Lower leg skin (tissue), 4 donors: ENCODE measurements at regions not wholly inside any gene's neighbourhood (a gene's known extent, or its start where the extent isn't known, plus 50 kb on each side); places are given as distances from the start of the nearest gene placed in this dataset.
"Not testable (repeated sequence)": the region's sequence is repeated elsewhere in the genome, so short reads cannot be mapped to it uniquely, and the experiment has no call there.

Experiments
- DNase-seq, 2 donors: peaks; one replicate each; pipeline ENCODE4 v3.0.0-alpha.2; 2019; ENCODE audit warnings: low spot score in 2 of 2
- H3K4me3 ChIP-seq: fragments of 200-600 bp; sonication (generic); 2 replicates; pipeline ENCODE4 v1.5.1; 2017; ENCODE audit warnings: mild to moderate bottlenecking, low read depth; ENCODE audit not compliant: poor library complexity, severe bottlenecking
- POLR2A ChIP-seq, 2 donors: fragments of 450-650 bp; IDR thresholded peaks; one replicate each; pipeline ENCODE4 v1.6.1; 2016 to 2017; ENCODE audit warnings: antibody characterized with exemption in 2 of 2, mild to moderate bottlenecking in 1 of 2, moderate library complexity in 1 of 2
- WGBS, 2 donors: methylation state at CpG; one replicate each; pipeline ENCODE4 v1.1.5; 2018; 5-methylcytosine and 5-hydroxymethylcytosine counted together
- intact Hi-C: fragments of 100-400 bp; cut with DNase I; formaldehyde crosslinking; loops from one replicate; pipeline ENCODE4 v1.15.0; 2023; ENCODE audit warnings: low total_unique reads
- TF ChIP-seq, protein P1 (sequence below), 3 donors: fragments of 450-650 bp; IDR thresholded peaks; one replicate each; pipeline ENCODE4 v1.5.1; 2016; ENCODE audit warnings: antibody characterized with exemption in 3 of 3, mild to moderate bottlenecking in 3 of 3, moderate library complexity in 2 of 3

DNA sequence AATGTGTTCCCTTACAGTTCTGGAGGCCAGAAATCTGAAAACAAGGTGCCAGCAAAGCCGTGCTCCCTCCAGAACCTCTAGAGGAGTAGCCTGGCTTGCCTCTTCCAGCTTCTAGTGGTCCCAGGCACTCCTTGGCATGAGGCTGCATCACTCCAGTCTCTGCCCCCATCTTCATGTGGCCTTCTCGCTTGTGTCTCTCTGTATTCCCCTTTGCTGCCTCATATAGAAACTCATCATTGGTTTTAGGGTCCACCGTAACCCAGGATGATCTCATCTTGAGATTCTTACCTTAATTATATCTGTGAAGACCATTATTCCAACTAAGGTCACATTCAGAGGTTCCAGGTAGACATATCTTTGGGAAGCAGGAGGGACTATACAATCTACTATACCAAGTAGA lies 182.4 kb downstream of the SKIDA1 start:
- no peak overlapping the region for H3K4me3 ChIP-seq
- 82 to 96% methylated on average over 3 of the region's 3 CpGs for WGBS, 2 donors
- no peak for TF ChIP-seq POLR2A (IDR thresholded peaks at IDR 0.05)
- TF ChIP-seq, protein P1, sequence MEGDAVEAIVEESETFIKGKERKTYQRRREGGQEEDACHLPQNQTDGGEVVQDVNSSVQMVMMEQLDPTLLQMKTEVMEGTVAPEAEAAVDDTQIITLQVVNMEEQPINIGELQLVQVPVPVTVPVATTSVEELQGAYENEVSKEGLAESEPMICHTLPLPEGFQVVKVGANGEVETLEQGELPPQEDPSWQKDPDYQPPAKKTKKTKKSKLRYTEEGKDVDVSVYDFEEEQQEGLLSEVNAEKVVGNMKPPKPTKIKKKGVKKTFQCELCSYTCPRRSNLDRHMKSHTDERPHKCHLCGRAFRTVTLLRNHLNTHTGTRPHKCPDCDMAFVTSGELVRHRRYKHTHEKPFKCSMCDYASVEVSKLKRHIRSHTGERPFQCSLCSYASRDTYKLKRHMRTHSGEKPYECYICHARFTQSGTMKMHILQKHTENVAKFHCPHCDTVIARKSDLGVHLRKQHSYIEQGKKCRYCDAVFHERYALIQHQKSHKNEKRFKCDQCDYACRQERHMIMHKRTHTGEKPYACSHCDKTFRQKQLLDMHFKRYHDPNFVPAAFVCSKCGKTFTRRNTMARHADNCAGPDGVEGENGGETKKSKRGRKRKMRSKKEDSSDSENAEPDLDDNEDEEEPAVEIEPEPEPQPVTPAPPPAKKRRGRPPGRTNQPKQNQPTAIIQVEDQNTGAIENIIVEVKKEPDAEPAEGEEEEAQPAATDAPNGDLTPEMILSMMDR (IDR thresholded peaks at IDR 0.05): no peak
- intact Hi-C loops: no loop called here
- DNase-seq: no peak

DNA sequence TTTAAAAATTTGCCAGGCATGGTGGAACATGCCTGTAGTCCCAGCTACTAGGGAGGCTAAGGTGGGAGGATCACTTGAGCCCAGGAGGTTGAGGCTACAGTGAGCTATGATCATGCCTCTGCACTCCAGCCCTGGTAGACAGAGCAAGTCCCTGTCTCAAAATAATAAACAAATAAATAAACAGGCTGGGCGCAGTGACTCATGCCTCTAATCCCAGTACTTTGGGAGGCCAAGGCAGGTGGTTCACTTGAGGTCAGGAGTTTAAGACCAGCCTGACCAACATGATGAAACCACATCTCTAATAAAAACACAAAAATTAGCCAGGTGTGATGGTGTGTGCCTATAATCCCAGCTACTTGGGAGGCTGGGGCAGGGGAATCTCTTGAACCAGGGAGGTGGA lies 183.0 kb downstream of the SKIDA1 start:
- intact Hi-C loops, H3K4me3 ChIP-seq, DNase-seq: not testable (repeated sequence)
- WGBS, 2 donors: 91 to 94% methylated on average over 1 of the region's 1 CpG

GRCh38 chr10:21340331-21340730 lies 185.2 kb downstream of the SKIDA1 start:
- H3K4me3 ChIP-seq: no peak overlapping the region
- no peak for DNase-seq
- WGBS, 2 donors: 83 to 88% methylated on average over 3 of the region's 3 CpGs
- intact Hi-C loops: no loop called here
- TF ChIP-seq, protein P1 (IDR thresholded peaks at IDR 0.05): no peak
- TF ChIP-seq POLR2A (IDR thresholded peaks at IDR 0.05): no peak

DNA sequence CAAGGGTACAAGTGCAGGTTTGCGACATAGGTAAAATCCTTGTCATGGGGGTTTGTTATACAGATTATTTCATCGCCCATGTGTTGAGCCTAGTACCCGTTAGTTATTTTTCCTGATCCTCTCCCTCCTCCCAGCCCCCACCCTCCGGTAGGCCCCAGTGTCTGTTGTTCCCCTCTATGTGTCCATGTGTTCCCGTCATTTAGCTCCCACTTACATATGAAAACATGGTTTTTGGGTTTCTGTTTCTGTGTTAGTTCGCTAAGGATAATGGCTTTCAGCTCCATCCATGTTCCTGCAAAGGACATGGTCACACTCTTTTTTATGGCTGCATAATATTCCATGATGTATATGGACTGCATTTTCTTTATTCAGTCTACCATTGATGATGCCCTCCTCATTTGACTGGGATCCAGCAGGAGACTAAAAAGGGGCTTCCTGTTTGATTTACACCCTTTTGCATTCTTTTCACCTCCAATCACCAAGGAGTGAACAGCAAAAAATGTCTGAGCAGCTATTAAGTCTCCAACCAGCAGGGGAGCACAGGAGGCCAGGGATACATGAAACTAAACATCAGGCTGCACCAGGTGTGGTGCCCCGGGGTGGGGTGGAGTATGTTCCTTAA lies 188.2 kb downstream of the SKIDA1 start:
- intact Hi-C loops: no loop called here
- TF ChIP-seq POLR2A (IDR thresholded peaks at IDR 0.05): no peak
- TF ChIP-seq, protein P1 (IDR thresholded peaks at IDR 0.05): no peak
- no peak overlapping the region for H3K4me3 ChIP-seq
- DNase-seq: no peak
- 71 to 75% methylated on average over 7 of the region's 7 CpGs for WGBS, 2 donors

DNA sequence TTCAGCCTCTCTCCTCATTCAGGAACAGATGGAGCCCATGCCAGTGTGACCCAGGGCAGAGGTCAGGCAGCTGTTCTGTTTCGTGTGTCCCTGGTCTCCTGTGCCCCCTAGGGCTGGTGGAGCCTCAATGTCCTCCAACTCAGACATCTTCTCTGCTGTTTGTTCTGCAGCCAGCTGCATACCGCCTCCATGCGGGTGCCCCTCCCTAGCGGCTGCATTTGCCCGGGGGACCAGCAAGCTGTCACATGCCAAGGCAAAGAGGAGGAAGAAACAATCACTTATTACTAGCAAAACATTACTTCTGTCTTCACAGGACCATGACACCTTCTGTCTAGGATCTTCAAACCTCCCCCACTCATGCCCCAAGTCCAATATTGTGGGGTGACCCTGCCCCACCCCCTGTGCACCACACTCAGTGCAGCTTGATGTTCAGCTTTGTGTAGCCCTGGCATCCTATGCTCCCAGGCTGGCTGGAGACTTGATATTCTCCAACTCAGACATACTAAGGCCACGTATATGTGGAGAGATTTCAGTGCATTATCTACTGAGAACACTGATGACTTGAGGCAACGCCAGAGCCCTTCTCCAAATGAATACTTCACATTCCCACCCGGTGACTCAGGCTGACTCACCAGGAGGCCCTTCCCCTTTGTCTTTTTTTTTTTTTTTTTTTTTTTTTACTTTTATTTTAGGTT lies 188.9 kb downstream of the SKIDA1 start:
- H3K4me3 ChIP-seq: no peak overlapping the region
- DNase-seq: peak; percentile 81 to 89
- 4 to 11% methylated on average over 8 of the region's 8 CpGs for WGBS, 2 donors
- intact Hi-C loops: no loop called here
- TF ChIP-seq, protein P1 (IDR thresholded peaks at IDR 0.05): no peak
- no peak for TF ChIP-seq POLR2A (IDR thresholded peaks at IDR 0.05)

DNA sequence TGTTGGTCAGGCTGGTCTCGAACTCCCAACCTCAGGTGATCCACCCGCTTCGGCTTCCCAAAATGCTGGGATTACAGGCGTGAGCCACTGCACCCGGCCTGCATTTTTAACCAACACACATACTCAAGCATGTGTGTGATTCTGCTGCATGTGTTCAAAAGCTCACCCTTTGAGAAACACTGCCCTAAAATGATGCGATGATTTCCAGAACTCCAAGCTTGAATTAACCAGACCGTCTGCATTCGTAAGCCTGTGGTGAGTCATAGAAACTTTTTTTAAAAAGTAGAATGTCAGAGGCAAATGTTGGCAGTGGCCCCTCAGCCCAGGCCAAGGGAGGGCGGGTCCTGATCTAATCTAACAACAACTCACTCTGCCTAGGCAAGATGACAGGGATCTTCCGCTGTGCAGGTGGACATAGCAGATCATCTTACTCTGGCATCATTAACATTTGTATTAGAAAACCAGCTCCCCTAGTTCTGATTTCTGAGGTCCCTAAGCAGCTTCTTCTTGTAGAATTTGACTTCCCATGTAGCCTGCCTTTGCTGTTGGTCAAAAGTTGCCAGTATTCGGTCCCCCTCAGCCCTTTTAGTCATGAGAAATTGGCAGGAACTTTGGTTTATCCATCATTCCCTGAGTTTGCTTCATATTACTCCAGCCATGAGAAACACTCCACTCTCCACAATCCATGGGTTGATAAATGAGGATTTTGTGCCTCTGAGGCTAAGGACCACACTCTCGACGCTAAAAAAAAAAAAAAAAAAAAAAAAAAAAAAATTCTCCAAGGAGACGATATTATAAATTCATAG lies 190.4 kb downstream of the SKIDA1 start:
- no peak for TF ChIP-seq POLR2A (IDR thresholded peaks at IDR 0.05)
- TF ChIP-seq, protein P1 (IDR thresholded peaks at IDR 0.05): no peak
- intact Hi-C loops: no loop called here
- WGBS, 2 donors: 26 to 27% methylated on average over 14 of the region's 14 CpGs
- peak; percentile 84 to 93 for DNase-seq
- no peak overlapping the region for H3K4me3 ChIP-seq
